Caco-2 (cell line): ENCODE measurements at regions not wholly inside any gene's neighbourhood (a gene's known extent, or its start where the extent isn't known, plus 50 kb on each side); places are given as distances from the start of the nearest gene placed in this dataset.

Experiments
- BruUV-seq: library from RNA; stranded (reverse); fragments of 400-500 nt; replicated peaks from 2 replicates; lab custom pipeline; 2021; lab: Mats Ljungman, UMichigan
- CTCF ChIA-PET: fragments of 300-600 bp; sonication (Branson Sonifier 250); formaldehyde crosslinking; loops from one replicate; lab custom pipeline; 2022; ENCODE audit warnings: antibody characterized with exemption; lab: Charles Lee
- POLR2A ChIA-PET: fragments of 300-600 bp; sonication (Branson Sonifier 250); formaldehyde crosslinking; loops from one replicate; lab custom pipeline; 2022; ENCODE audit warnings: antibody characterized with exemption; lab: Charles Lee
- DNase-seq, 2 experiments: peaks; one replicate each; pipeline versions ENCODE4 v3.0.0 to v3.0.0-alpha.2; 2020 to 2022
- H3K27me3 ChIP-seq: replicated peaks from 2 replicates; pipeline ENCODE4 v1.6.0; 2011; ENCODE audit warnings: low read length; ENCODE audit not compliant: control insufficient read depth, insufficient read depth
- H3K36me3 ChIP-seq: 2 replicates; pipeline ENCODE4 v1.5.1; 2011; ENCODE audit warnings: low read length; ENCODE audit not compliant: control insufficient read depth, insufficient read depth
- H3K4me1 ChIP-seq: fragments of 250-450 bp; sonication (Bioruptor Pico); 2 replicates; pipeline ENCODE4 v1.5.1; 2020; ENCODE audit warnings: mild to moderate bottlenecking
- H3K4me3 ChIP-seq: 2 replicates; pipeline ENCODE4 v1.5.1; 2011; ENCODE audit warnings: low read depth, mild to moderate bottlenecking, control low read depth, low read length
- H3K9me3 ChIP-seq: fragments of 250-450 bp; sonication (Bioruptor Pico); 2 replicates; pipeline ENCODE4 v1.5.1; 2020; ENCODE audit warnings: mild to moderate bottlenecking, moderate library complexity
- H3K27ac Mint-ChIP-seq: one replicate; pipeline ENCODE4 v1.8.0; 2022; ENCODE audit warnings: mixed read lengths; ENCODE audit not compliant: unreplicated experiment
- H3K27me3 Mint-ChIP-seq: one replicate; pipeline ENCODE4 v1.8.0; 2022; ENCODE audit warnings: mixed read lengths; ENCODE audit not compliant: insufficient read depth, unreplicated experiment
- H3K36me3 Mint-ChIP-seq: one replicate; pipeline ENCODE4 v1.8.0; 2022; ENCODE audit warnings: mild to moderate bottlenecking, mixed read lengths; ENCODE audit not compliant: insufficient read depth, unreplicated experiment
- H3K4me1 Mint-ChIP-seq: one replicate; pipeline ENCODE4 v1.8.0; 2022; ENCODE audit warnings: low read depth, mixed read lengths; ENCODE audit not compliant: unreplicated experiment
- H3K4me3 Mint-ChIP-seq: one replicate; pipeline ENCODE4 v1.8.0; 2022; ENCODE audit warnings: mild to moderate bottlenecking, moderate library complexity, mixed read lengths; ENCODE audit not compliant: unreplicated experiment
- H3K9me3 Mint-ChIP-seq: one replicate; pipeline ENCODE4 v1.8.0; 2022; ENCODE audit warnings: mixed read lengths; ENCODE audit not compliant: unreplicated experiment
- intact Hi-C: fragments of 100-400 bp; cut with micrococcal nuclease; formaldehyde crosslinking; loops from one replicate; pipeline ENCODE4 v1.10.0; 2022; ENCODE audit not compliant: unreplicated experiment
- TF ChIP-seq, protein P1 (sequence below), 2 experiments: fragments of 200-600 bp in 1 of 2; IDR thresholded peaks; 1 replicate in 1 of 2; 2 replicates in 1 of 2; pipeline versions ENCODE4 v1.5.1 to v1.8.0; 2011 to 2022; ENCODE audit warnings: antibody characterized with exemption in 1 of 2, control low read depth in 1 of 2, inconsistent platforms in 1 of 2, low read depth in 1 of 2, low read length in 1 of 2, mild to moderate bottlenecking in 1 of 2, moderate library complexity in 1 of 2; ENCODE audit not compliant: insufficient read depth in 1 of 2, severe bottlenecking in 1 of 2, unreplicated experiment in 1 of 2

DNA sequence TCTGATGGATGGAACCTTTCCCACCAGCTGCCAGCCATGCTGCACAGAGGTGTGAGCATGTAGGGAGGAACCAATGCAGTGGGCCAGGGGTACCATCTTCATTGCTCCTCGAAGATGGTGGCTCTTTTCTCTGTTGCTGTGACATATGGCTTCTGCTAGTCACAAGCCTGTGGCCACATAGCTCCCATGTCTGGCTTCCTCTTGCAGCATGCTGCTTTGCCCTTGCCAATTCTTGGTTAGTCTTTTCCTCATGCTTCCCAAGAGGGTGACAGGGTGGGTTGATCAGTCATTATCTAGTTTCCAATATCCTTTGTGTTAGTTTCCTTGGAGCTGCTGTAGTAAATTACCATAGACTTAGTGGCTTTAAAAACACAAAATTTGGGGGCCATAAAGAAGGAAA lies 123.4 kb downstream of the ETS2 start:
- Mint-ChIP-seq H3K4me1 (peaks cover 15% of the 10 kb centered on the region), H3K9me3 (peaks cover 14% of the 10 kb centered on the region), H3K4me3 (no peak overlapping the region), H3K27ac (no peak overlapping the region), H3K36me3 (no peaks in the 10 kb centered on the region), H3K27me3 (no peaks in the 10 kb centered on the region)
- intact Hi-C loops: no loop called here
- Histone ChIP-seq H3K27me3 (no peaks in the 10 kb centered on the region), H3K4me1 (0 out of 2 replicates have a peak, but pooled peaks cover 3% of the 10 kb centered on the region), H3K9me3 (peaks cover 5% of the 10 kb centered on the region; the same call in 1 of the 2 replicates), H3K36me3 (no peaks in the 10 kb centered on the region), H3K4me3 (no peak overlapping the region)
- BruUV-seq: no TSS peak
- no peak for DNase-seq
- ChIA-PET POLR2A (no interaction called here), CTCF (no interaction called here)
- TF ChIP-seq, protein P1, sequence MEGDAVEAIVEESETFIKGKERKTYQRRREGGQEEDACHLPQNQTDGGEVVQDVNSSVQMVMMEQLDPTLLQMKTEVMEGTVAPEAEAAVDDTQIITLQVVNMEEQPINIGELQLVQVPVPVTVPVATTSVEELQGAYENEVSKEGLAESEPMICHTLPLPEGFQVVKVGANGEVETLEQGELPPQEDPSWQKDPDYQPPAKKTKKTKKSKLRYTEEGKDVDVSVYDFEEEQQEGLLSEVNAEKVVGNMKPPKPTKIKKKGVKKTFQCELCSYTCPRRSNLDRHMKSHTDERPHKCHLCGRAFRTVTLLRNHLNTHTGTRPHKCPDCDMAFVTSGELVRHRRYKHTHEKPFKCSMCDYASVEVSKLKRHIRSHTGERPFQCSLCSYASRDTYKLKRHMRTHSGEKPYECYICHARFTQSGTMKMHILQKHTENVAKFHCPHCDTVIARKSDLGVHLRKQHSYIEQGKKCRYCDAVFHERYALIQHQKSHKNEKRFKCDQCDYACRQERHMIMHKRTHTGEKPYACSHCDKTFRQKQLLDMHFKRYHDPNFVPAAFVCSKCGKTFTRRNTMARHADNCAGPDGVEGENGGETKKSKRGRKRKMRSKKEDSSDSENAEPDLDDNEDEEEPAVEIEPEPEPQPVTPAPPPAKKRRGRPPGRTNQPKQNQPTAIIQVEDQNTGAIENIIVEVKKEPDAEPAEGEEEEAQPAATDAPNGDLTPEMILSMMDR (IDR thresholded peaks at IDR 0.05; ENCODE audit: insufficient read depth in 1 of 2, low read depth in 1 of 2, low read length in 1 of 2, severe bottlenecking in 1 of 2, unreplicated experiment in 1 of 2): no peak

DNA sequence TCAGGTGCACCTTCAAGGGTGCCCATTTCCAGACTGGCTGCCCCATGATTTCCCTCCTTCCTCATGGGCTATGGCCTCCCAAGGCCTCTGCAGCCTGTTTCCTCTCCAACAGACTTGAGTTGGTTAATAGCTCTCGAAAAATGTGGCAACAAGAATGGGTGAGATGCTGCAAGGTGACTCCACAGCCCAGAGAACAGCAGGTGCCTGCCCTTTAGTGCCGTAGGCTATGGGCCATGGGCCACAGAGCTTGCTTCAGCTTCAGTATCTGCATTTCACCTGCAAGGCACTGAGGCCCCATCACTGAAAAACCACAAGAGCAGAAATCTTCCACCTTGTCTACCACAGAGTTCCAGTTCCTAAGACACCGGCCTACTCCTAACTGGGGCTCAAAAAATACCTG lies 122.0 kb downstream of the ETS2 start:
- Mint-ChIP-seq H3K9me3 (peaks cover 14% of the 10 kb centered on the region), H3K4me1 (peaks cover 15% of the 10 kb centered on the region), H3K36me3 (no peaks in the 10 kb centered on the region), H3K4me3 (no peak overlapping the region), H3K27me3 (no peaks in the 10 kb centered on the region), H3K27ac (no peak overlapping the region)
- no TSS peak for BruUV-seq
- peaks cover 16% of the 10 kb centered on the region for H3K4me1 ChIP-seq
- H3K9me3 ChIP-seq: peaks cover 5% of the 10 kb centered on the region; the same call in 1 of the 2 replicates
- H3K4me3 ChIP-seq: no peak overlapping the region
- no peaks in the 10 kb centered on the region for H3K27me3 ChIP-seq
- H3K36me3 ChIP-seq: no peaks in the 10 kb centered on the region
- POLR2A ChIA-PET: no interaction called here
- no peak for DNase-seq
- TF ChIP-seq, protein P1 (IDR thresholded peaks at IDR 0.05; ENCODE audit: insufficient read depth in 1 of 2, low read depth in 1 of 2, low read length in 1 of 2, severe bottlenecking in 1 of 2, unreplicated experiment in 1 of 2): no peak
- intact Hi-C loops: no loop called here
- CTCF ChIA-PET: no interaction called here

- H3K36me3 ChIP-seq: no peaks in the 10 kb centered on the region
- no TSS peak for BruUV-seq
- peaks cover 14% of the 10 kb centered on the region for H3K9me3 Mint-ChIP-seq
- H3K27me3 Mint-ChIP-seq: no peaks in the 10 kb centered on the region
- ChIA-PET CTCF (interaction anchor here (1.0 kb wide), 1 partner anchor 31 kb away, joined by 3 read pairs; no protein-coding TSS in a partner anchor), POLR2A (no interaction called here)
- no peaks in the 10 kb centered on the region for H3K36me3 Mint-ChIP-seq
- TF ChIP-seq, protein P1 (IDR thresholded peaks at IDR 0.05; ENCODE audit: insufficient read depth in 1 of 2, low read depth in 1 of 2, low read length in 1 of 2, severe bottlenecking in 1 of 2, unreplicated experiment in 1 of 2): no peak
- no peaks in the 10 kb centered on the region for H3K27me3 ChIP-seq
- H3K27ac Mint-ChIP-seq: no peak overlapping the region
- no peak overlapping the region for H3K4me3 Mint-ChIP-seq
- peaks cover 5% of the 10 kb centered on the region; the same call in 1 of the 2 replicates for H3K9me3 ChIP-seq
- peaks cover 10% of the 10 kb centered on the region for H3K4me1 Mint-ChIP-seq
- DNase-seq: no peak
- intact Hi-C loops: no loop called here
- H3K4me1 ChIP-seq: peaks cover 14% of the 10 kb centered on the region
- H3K4me3 ChIP-seq: no peak overlapping the region
These were observed 120.2 kb downstream of the ETS2 start for GRCh38 chr21:38925923-38926322.
